Lower leg skin (tissue), 4 donors: ENCODE measurements at regions not wholly inside any gene's neighbourhood (a gene's known extent, or its start where the extent isn't known, plus 50 kb on each side); places are given as distances from the start of the nearest gene placed in this dataset.

ENCODE experiments used
- DNase-seq, 2 donors: peaks; one replicate each; pipeline ENCODE4 v3.0.0-alpha.2; 2019; ENCODE audit warnings: low spot score in 2 of 2
- H3K4me3 ChIP-seq: fragments of 200-600 bp; sonication (generic); 2 replicates; pipeline ENCODE4 v1.5.1; 2017; ENCODE audit warnings: mild to moderate bottlenecking, low read depth; ENCODE audit not compliant: poor library complexity, severe bottlenecking
- CTCF ChIP-seq, 3 donors: fragments of 450-650 bp; IDR thresholded peaks; one replicate each; pipeline ENCODE4 v1.5.1; 2016; ENCODE audit warnings: antibody characterized with exemption in 3 of 3, mild to moderate bottlenecking in 3 of 3, moderate library complexity in 2 of 3
- POLR2A ChIP-seq, 2 donors: fragments of 450-650 bp; IDR thresholded peaks; one replicate each; pipeline ENCODE4 v1.6.1; 2016 to 2017; ENCODE audit warnings: antibody characterized with exemption in 2 of 2, mild to moderate bottlenecking in 1 of 2, moderate library complexity in 1 of 2
- WGBS, 2 donors: methylation state at CpG; one replicate each; pipeline ENCODE4 v1.1.5; 2018; 5-methylcytosine and 5-hydroxymethylcytosine counted together
- intact Hi-C: fragments of 100-400 bp; cut with DNase I; formaldehyde crosslinking; loops from one replicate; pipeline ENCODE4 v1.15.0; 2023; ENCODE audit warnings: low total_unique reads

DNA sequence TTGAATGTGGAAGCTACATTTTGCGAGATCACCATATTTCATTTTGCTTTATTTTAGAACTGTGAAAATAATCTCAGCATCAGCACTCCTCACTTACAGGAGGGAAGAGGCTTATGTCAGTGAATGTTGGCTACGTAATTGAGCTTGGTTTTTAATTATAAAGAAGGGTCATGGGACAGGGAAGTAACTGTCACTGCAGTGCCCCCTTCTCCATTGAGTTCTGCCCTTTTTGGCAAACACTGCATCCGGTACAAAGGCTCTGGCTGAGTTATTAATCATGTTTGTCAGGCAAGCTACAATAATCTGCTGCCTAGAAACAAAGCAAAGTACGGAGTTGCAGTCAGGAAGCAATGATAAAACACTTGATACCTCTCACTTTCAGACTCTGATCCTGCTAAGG is 546.7 kb downstream of the SNAPC1 start:
- no peak for TF ChIP-seq CTCF (IDR thresholded peaks at IDR 0.05)
- 28% methylated on average over 4 of the region's 4 CpGs for WGBS, 2 donors
- DNase-seq, result peak in 1 of 2 donors; percentile 16
- intact Hi-C loops, result no loop called here
- H3K4me3 ChIP-seq, result no peak overlapping the region

GRCh38 chr14:62313212-62313611 is 551.0 kb downstream of the SNAPC1 start:
- WGBS, 2 donors, result 83 to 94% methylated on average over 3 of the region's 3 CpGs
- intact Hi-C loops, result no loop called here
- H3K4me3 ChIP-seq, result no peak overlapping the region
- TF ChIP-seq CTCF (IDR thresholded peaks at IDR 0.05), result no peak
- no peak for TF ChIP-seq POLR2A (IDR thresholded peaks at IDR 0.05)
- no peak for DNase-seq

DNA sequence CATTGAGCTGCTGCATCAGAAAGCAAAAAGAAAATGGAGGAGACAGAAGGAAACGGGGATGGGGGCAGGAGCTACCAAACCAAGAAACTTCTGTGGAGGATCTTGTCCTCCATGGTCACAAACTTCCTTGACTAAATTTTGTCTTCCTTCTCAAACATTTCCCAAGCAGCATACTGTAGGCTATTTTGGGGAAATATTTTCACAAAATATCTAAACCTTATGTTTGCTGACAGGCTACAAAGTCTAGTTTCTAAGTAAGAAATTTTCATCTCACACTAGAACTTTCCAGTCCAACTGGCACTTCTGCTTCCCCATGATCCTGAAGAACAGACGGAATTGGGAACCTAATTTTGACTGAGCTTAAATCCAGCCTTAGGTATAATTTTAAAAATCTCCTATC is 552.0 kb downstream of the SNAPC1 start:
- H3K4me3 ChIP-seq, result no peak overlapping the region
- 67 to 68% methylated on average over 2 of the region's 2 CpGs for WGBS, 2 donors
- no peak for TF ChIP-seq CTCF (IDR thresholded peaks at IDR 0.05)
- no peak for TF ChIP-seq POLR2A (IDR thresholded peaks at IDR 0.05)
- DNase-seq, result no peak
- intact Hi-C loops, result no loop called here

GRCh38 chr14:62314871-62315270 is 552.7 kb downstream of the SNAPC1 start:
- TF ChIP-seq POLR2A (IDR thresholded peaks at IDR 0.05) (no peak), CTCF (IDR thresholded peaks at IDR 0.05) (no peak)
- intact Hi-C loops, result no loop called here
- 42 to 56% methylated on average over 1 of the region's 1 CpG for WGBS, 2 donors
- DNase-seq, result no peak
- no peak overlapping the region for H3K4me3 ChIP-seq

- no peak for DNase-seq
- no peak overlapping the region for H3K4me3 ChIP-seq
- 92 to 93% methylated on average over 2 of the region's 2 CpGs for WGBS, 2 donors
- TF ChIP-seq CTCF (IDR thresholded peaks at IDR 0.05), result no peak
- no peak for TF ChIP-seq POLR2A (IDR thresholded peaks at IDR 0.05)
- intact Hi-C loops, result no loop called here
Measured at GRCh38 chr14:62315631-62316030, 553.4 kb downstream of the SNAPC1 start.

DNA sequence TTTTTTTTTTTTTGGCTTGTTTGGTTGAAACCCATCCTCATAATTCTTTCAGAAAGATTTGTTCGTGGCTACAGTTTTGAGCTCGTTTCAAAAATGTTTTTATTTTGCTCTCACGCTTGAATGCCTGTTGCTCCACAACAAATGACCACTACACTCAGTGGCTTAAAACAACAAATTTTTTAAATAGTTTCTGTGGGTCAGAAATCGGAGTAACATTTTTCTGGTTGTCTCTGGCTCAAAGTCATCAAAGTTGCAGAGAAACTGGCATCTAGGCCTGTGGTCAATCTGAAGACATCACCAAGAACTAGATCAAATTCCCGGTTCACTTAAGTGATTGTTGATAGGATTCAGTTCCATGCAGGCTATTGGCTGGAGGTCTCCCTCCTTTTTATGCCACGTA is 560.0 kb downstream of the SNAPC1 start:
- 81 to 87% methylated on average over 6 of the region's 6 CpGs for WGBS, 2 donors
- H3K4me3 ChIP-seq, result no peak overlapping the region
- DNase-seq, result no peak
- TF ChIP-seq CTCF (IDR thresholded peaks at IDR 0.05) (no peak), POLR2A (IDR thresholded peaks at IDR 0.05) (no peak)
- intact Hi-C loops, result no loop called here
